ENCODE measurements at regions not wholly inside any gene's neighbourhood (a gene's known extent, or its start where the extent isn't known, plus 50 kb on each side); places are given as distances from the start of the nearest gene placed in this dataset.

DNA sequence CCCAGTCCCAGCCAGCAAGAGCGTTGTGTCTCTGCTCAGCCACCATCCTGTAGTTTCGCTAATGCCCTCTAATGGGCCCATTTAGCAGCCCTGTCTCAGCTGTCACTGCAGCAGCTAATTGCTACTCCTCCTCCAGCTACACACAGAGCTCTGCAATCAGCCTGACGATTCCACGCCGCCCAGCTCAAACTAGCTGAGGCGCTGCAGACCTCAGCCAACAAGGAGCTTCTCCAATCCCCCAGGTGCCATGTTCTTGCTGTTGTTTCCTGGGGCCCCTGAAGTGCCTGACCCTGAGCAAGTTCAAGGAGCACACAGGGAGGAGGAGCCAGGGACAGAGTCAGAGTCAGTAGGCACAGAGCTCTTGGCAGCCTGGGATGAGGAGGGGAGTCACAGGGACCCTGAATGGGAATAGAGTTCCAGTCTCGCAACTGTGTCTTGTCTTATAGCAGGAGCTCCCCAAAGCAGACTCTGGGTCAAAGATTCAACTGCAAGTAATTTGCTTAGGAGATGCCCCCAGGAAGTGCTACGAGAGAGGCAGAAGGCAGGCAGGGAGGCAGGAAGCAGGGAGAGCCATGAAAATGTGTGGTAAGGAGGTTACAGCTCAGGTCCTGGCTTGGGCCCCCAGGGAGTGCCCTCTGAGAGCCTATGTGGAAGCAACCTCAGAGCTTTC lies 135.8 kb upstream of the UNC5B start:
- Histone ChIP-seq H3K4me3 (no peak overlapping the region), H3K9me3 (no peaks in the 10 kb centered on the region), H3K4me1 (ENCODE audit: low read depth) (no peaks in the 10 kb centered on the region), H3K36me3 (ENCODE audit: low read depth) (no peaks in the 10 kb centered on the region)
- TF ChIP-seq, protein P1, sequence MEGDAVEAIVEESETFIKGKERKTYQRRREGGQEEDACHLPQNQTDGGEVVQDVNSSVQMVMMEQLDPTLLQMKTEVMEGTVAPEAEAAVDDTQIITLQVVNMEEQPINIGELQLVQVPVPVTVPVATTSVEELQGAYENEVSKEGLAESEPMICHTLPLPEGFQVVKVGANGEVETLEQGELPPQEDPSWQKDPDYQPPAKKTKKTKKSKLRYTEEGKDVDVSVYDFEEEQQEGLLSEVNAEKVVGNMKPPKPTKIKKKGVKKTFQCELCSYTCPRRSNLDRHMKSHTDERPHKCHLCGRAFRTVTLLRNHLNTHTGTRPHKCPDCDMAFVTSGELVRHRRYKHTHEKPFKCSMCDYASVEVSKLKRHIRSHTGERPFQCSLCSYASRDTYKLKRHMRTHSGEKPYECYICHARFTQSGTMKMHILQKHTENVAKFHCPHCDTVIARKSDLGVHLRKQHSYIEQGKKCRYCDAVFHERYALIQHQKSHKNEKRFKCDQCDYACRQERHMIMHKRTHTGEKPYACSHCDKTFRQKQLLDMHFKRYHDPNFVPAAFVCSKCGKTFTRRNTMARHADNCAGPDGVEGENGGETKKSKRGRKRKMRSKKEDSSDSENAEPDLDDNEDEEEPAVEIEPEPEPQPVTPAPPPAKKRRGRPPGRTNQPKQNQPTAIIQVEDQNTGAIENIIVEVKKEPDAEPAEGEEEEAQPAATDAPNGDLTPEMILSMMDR (IDR thresholded peaks at IDR 0.05), result no peak
- intact Hi-C loops (cut with DNase I, micrococcal nuclease), result no loop called here
- no peak for ATAC-seq
- no peak for DNase-seq

DNA sequence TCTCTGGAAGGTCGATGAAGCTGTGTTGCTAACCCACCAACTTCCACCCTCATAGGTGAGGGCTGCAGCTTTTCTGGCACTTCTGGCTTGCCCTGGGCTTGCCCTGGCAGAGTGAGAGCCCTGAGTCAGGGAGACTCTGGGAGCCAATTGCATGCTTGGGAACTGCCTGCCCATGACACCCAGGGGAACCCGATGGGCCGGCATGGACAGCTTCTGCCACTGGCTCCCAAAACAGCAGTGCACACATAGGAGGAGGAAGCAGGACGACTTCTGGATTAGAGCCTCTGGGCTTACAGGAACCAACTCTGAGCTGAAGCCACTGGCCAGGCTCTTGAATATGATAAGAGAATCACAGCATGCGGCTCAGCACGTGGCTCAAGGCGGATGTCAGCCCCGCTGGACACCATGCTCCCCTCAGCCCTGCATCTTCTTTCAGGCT lies 135.2 kb upstream of the UNC5B start:
- Histone ChIP-seq H3K4me3 (no peak overlapping the region), H3K36me3 (ENCODE audit: low read depth) (no peaks in the 10 kb centered on the region), H3K9me3 (no peaks in the 10 kb centered on the region), H3K4me1 (ENCODE audit: low read depth) (no peaks in the 10 kb centered on the region)
- intact Hi-C loops (cut with DNase I, micrococcal nuclease), result no loop called here
- TF ChIP-seq, protein P1 (IDR thresholded peaks at IDR 0.05), result no peak
- ATAC-seq, result no peak
- DNase-seq, result no peak

DNA sequence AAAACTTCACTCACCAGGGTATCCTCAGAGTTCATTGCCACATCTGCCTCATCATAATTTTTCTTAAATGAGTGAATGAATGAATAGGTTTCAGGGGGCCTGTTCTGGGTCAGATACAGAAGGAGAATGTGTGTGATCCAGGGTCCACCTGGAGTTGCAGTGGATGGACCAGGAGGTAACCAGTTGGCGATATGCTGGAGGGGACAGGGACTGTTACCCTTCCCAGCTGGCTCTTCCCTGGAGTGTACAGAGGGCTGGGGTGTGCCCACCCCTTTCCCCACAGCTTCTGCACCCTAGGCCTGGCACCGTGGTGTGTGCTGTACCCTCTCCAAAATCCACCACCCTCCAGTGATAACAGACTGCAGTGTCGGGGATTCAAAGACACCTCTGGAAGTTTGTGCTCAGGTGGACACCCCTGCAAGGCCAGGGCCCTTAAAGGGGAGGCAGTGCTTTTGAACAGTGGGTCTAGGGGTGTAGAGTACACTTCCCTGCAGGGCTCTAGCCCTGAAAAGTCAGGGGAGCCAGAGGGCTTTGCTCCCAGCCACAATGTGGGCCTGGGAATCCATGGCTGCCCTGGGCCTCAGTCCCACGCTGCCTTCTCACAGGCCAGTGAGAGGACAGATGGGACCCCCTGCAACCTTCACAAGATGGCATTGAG lies 134.4 kb upstream of the UNC5B start:
- DNase-seq (no peak), ATAC-seq (no peak)
- Histone ChIP-seq H3K9me3 (no peaks in the 10 kb centered on the region), H3K4me3 (no peak overlapping the region), H3K36me3 (ENCODE audit: low read depth) (no peaks in the 10 kb centered on the region), H3K4me1 (ENCODE audit: low read depth) (no peaks in the 10 kb centered on the region)
- TF ChIP-seq, protein P1 (IDR thresholded peaks at IDR 0.05), result no peak
- intact Hi-C loops (cut with DNase I, micrococcal nuclease), result no loop called here

DNA sequence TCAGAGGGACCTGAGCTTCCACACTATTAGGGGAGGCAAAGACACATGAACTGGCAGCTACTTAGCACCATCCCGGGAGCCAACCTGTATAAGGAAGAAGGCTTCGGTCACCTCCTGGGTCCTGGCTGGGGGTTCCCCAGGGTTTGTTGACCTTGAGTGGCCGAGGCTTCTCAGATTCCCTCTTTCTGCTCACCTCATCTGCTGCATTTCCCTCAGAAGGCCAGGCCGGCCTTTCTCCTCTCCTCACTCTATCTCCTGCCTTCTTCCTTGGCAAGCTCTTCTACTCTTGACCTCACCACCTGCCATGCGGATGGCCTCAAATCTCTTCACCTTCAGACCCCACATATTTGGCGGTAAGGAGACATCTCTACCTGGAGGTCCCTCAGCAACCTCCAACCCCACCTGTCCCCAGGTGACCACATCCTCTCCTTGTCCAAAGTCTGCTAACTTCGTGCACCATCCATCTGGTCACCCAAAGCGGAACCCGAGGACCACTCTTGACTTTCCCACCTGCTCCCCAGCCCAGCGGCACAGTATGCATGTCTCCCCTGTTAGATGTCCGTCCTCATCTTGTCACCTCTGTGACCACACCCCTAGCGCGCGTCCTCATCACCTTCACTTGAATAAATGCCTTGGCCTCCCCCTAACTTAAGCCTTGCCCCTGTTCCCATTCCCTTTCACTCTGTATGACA lies 133.8 kb upstream of the UNC5B start:
- no peak for DNase-seq
- H3K4me1 ChIP-seq (ENCODE audit: low read depth), result no peaks in the 10 kb centered on the region
- no peak overlapping the region for H3K4me3 ChIP-seq
- H3K36me3 ChIP-seq (ENCODE audit: low read depth), result no peaks in the 10 kb centered on the region
- TF ChIP-seq, protein P1 (IDR thresholded peaks at IDR 0.05), result no peak
- no peak for ATAC-seq
- H3K9me3 ChIP-seq, result no peaks in the 10 kb centered on the region
- intact Hi-C loops (cut with DNase I, micrococcal nuclease), result no loop called here

DNA sequence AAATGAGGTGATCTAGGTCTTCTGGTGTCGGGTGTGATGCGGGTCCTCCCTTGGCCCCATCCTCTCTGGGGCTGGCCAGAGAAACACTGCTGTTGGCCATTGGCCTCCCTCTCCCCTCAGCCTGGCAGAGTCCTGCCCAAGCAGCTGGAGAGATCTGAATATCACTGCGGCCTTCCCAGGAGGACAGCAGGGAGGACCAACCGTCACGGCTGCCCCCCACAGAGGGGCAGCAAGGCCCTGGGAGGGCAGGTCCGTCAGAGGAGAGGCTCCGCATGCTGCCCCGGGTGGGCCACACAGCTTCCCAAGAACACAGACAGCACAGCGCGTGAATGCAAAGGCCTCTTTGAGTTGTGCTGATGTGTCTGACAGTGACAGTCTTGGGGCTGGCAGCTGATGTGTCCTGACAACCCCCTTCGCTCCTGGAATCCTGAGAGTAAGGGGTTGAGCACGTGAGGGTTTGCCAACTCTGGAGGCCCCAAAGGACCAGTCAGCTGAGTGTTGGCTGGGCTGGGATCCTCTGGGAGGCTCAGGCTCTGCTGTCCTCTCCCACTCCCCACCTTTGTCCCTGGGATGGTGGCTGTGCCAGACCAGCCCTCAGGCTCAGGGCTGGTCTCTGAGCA lies 132.5 kb upstream of the UNC5B start:
- intact Hi-C loops (cut with DNase I, micrococcal nuclease), result no loop called here
- no peaks in the 10 kb centered on the region for H3K4me1 ChIP-seq (ENCODE audit: low read depth)
- no peaks in the 10 kb centered on the region for H3K9me3 ChIP-seq
- ATAC-seq, result no peak
- TF ChIP-seq, protein P1 (IDR thresholded peaks at IDR 0.05), result no peak
- DNase-seq, result no peak
- H3K4me3 ChIP-seq, result no peak overlapping the region
- H3K36me3 ChIP-seq (ENCODE audit: low read depth), result no peaks in the 10 kb centered on the region
